Astrocyte (in vitro differentiated cells and primary cell): ENCODE measurements at regions not wholly inside any gene's neighbourhood (a gene's known extent, or its start where the extent isn't known, plus 50 kb on each side); places are given as distances from the start of the nearest gene placed in this dataset.

ENCODE experiments used
- DNase-seq: peaks from one replicate; pipeline ENCODE4 v3.0.0-alpha.2; 2010; ENCODE audit warnings: low read depth
- FAIRE-seq: peaks from 2 replicates; lab custom pipeline; 2011; peaks lifted over from hg19 to GRCh38; lab: Jason Lieb, UNC
- H2AFZ ChIP-seq: 2 replicates; pipeline ENCODE4 v1.6.0; 2012; ENCODE audit warnings: low read depth, low read length, inconsistent platforms
- H3K27ac ChIP-seq: 2 replicates; pipeline ENCODE4 v1.5.1; 2011; ENCODE audit warnings: low read depth, low read length, inconsistent platforms
- H3K27me3 ChIP-seq: 2 replicates; pipeline ENCODE4 v1.6.0; 2011; ENCODE audit warnings: low read length, inconsistent platforms; ENCODE audit not compliant: insufficient read depth
- H3K36me3 ChIP-seq: 2 replicates; pipeline ENCODE4 v1.5.1; 2011; ENCODE audit warnings: low read length, inconsistent platforms; ENCODE audit not compliant: insufficient read depth
- H3K4me1 ChIP-seq: 2 replicates; pipeline ENCODE4 v1.5.1; 2011; ENCODE audit warnings: low read length, inconsistent platforms; ENCODE audit not compliant: insufficient read depth
- H3K4me2 ChIP-seq: 2 replicates; pipeline ENCODE4 v1.6.0; 2012; ENCODE audit warnings: low read length, inconsistent platforms
- H3K4me3 ChIP-seq: 2 replicates; pipeline ENCODE4 v1.5.1; 2011; ENCODE audit warnings: low read depth, mild to moderate bottlenecking, low read length, inconsistent platforms; ENCODE audit not compliant: insufficient read depth
- H3K79me2 ChIP-seq: 2 replicates; pipeline ENCODE4 v1.6.0; 2012; ENCODE audit warnings: mild to moderate bottlenecking, low read length, inconsistent platforms; ENCODE audit not compliant: insufficient read depth
- H3K9ac ChIP-seq: 2 replicates; pipeline ENCODE4 v1.6.0; 2012; ENCODE audit warnings: mild to moderate bottlenecking, low read length, inconsistent platforms
- H3K9me3 ChIP-seq: 2 replicates; pipeline ENCODE4 v1.5.1; 2012; ENCODE audit warnings: low read depth, mild to moderate bottlenecking, low read length, inconsistent platforms; ENCODE audit not compliant: insufficient read depth
- H4K20me1 ChIP-seq: 2 replicates; pipeline ENCODE4 v1.6.0; 2012; ENCODE audit warnings: low read length, inconsistent platforms; ENCODE audit not compliant: insufficient read depth
- H3K27ac Mint-ChIP-seq: one replicate; pipeline ENCODE4 v1.8.0; 2021; ENCODE audit warnings: mild to moderate bottlenecking, mixed read lengths; ENCODE audit not compliant: unreplicated experiment
- H3K27me3 Mint-ChIP-seq: one replicate; pipeline ENCODE4 v1.8.0; 2021; ENCODE audit warnings: low read depth, mixed read lengths; ENCODE audit not compliant: unreplicated experiment
- H3K36me3 Mint-ChIP-seq: one replicate; pipeline ENCODE4 v1.8.0; 2021; ENCODE audit warnings: low read depth, mixed read lengths; ENCODE audit not compliant: unreplicated experiment
- H3K4me1 Mint-ChIP-seq: one replicate; pipeline ENCODE4 v1.8.0; 2021; ENCODE audit warnings: low read depth, mixed read lengths; ENCODE audit not compliant: unreplicated experiment
- H3K4me3 Mint-ChIP-seq: one replicate; pipeline ENCODE4 v1.8.0; 2021; ENCODE audit warnings: mild to moderate bottlenecking, moderate library complexity, mixed read lengths; ENCODE audit not compliant: unreplicated experiment
- H3K9me3 Mint-ChIP-seq: one replicate; pipeline ENCODE4 v1.8.0; 2021; ENCODE audit warnings: mild to moderate bottlenecking, mixed read lengths; ENCODE audit not compliant: unreplicated experiment
- EZH2 ChIP-seq: IDR thresholded peaks from 2 replicates; pipeline ENCODE4 v1.6.1; 2012; ENCODE audit warnings: mild to moderate bottlenecking, low read length, inconsistent platforms; ENCODE audit not compliant: insufficient read depth
- TF ChIP-seq, protein P1 (sequence below): IDR thresholded peaks from 2 replicates; pipeline ENCODE4 v1.5.1; 2011; ENCODE audit warnings: low read depth, mild to moderate bottlenecking, inconsistent platforms, low read length, moderate library complexity; ENCODE audit not compliant: insufficient read depth

DNA sequence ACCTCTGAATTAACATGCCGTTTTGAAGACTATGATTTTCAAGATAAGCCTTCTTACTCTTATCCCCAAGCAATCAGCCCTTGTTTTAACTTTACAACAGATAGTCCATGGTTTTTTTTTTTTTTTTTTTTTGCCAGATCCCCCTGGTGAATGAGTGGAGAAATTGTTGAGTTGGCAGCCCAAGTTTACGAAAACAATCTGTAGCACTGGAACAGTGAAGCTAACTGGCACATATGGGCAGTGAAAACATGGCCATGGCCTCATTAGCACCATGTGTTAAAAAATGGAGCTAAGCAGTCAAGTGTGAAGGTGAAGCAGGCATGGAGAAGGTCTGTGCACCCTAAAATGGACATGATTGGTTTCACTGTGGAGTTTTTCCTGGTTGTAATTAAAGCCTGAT is 812.1 kb upstream of the MIR17HG start:
- Mint-ChIP-seq H3K4me3 (no peak overlapping the region), H3K4me1 (no peaks in the 10 kb centered on the region), H3K36me3 (no peaks in the 10 kb centered on the region), H3K27ac (no peak overlapping the region), H3K9me3 (no peaks in the 10 kb centered on the region), H3K27me3 (no peaks in the 10 kb centered on the region)
- no peak overlapping the region for H3K9ac ChIP-seq
- no peaks in the 10 kb centered on the region for H3K79me2 ChIP-seq
- DNase-seq: no peak
- H3K27ac ChIP-seq: no peak overlapping the region
- no peaks in the 10 kb centered on the region for H3K4me1 ChIP-seq
- no peaks in the 10 kb centered on the region for H4K20me1 ChIP-seq
- no peaks in the 10 kb centered on the region for H3K27me3 ChIP-seq
- H3K9me3 ChIP-seq: no peaks in the 10 kb centered on the region
- no peak overlapping the region for H2AFZ ChIP-seq
- no peaks in the 10 kb centered on the region for H3K36me3 ChIP-seq
- no peak overlapping the region for H3K4me3 ChIP-seq
- no peak for FAIRE-seq
- TF ChIP-seq EZH2: no peak
- TF ChIP-seq, protein P1, sequence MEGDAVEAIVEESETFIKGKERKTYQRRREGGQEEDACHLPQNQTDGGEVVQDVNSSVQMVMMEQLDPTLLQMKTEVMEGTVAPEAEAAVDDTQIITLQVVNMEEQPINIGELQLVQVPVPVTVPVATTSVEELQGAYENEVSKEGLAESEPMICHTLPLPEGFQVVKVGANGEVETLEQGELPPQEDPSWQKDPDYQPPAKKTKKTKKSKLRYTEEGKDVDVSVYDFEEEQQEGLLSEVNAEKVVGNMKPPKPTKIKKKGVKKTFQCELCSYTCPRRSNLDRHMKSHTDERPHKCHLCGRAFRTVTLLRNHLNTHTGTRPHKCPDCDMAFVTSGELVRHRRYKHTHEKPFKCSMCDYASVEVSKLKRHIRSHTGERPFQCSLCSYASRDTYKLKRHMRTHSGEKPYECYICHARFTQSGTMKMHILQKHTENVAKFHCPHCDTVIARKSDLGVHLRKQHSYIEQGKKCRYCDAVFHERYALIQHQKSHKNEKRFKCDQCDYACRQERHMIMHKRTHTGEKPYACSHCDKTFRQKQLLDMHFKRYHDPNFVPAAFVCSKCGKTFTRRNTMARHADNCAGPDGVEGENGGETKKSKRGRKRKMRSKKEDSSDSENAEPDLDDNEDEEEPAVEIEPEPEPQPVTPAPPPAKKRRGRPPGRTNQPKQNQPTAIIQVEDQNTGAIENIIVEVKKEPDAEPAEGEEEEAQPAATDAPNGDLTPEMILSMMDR: no peak
- no peak overlapping the region for H3K4me2 ChIP-seq

DNA sequence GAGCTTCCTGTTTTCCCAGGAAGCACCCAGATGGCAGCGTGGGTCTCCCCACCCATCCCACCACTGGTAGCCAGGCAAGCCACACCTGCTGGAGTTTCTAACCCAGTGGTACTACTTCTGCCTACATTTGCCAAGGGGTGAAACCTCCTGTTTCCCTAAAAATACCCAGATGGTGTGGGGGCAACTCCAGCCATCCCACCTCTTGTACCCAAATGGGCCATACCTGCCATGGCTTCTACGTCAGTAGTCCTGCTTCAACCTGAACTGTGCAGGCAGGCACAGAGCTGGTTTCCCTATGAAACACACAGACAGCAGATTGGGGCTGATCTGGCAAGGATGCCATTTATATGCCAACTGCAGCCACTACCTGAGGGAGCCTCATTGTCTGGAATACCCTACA is 809.4 kb upstream of the MIR17HG start:
- Mint-ChIP-seq H3K27me3 (no peaks in the 10 kb centered on the region), H3K4me3 (no peak overlapping the region), H3K36me3 (no peaks in the 10 kb centered on the region), H3K4me1 (no peaks in the 10 kb centered on the region), H3K27ac (no peak overlapping the region), H3K9me3 (no peaks in the 10 kb centered on the region)
- H3K4me3 ChIP-seq: no peak overlapping the region
- DNase-seq (no peak), FAIRE-seq (no peak)
- no peaks in the 10 kb centered on the region for H3K4me1 ChIP-seq
- H3K9me3 ChIP-seq: no peaks in the 10 kb centered on the region
- no peak overlapping the region for H3K9ac ChIP-seq
- no peak overlapping the region for H2AFZ ChIP-seq
- no peaks in the 10 kb centered on the region for H3K27me3 ChIP-seq
- H3K36me3 ChIP-seq: no peaks in the 10 kb centered on the region
- H4K20me1 ChIP-seq: no peaks in the 10 kb centered on the region
- H3K4me2 ChIP-seq: no peak overlapping the region
- no peak for TF ChIP-seq EZH2
- TF ChIP-seq, protein P1: no peak
- no peak overlapping the region for H3K27ac ChIP-seq
- H3K79me2 ChIP-seq: no peaks in the 10 kb centered on the region

DNA sequence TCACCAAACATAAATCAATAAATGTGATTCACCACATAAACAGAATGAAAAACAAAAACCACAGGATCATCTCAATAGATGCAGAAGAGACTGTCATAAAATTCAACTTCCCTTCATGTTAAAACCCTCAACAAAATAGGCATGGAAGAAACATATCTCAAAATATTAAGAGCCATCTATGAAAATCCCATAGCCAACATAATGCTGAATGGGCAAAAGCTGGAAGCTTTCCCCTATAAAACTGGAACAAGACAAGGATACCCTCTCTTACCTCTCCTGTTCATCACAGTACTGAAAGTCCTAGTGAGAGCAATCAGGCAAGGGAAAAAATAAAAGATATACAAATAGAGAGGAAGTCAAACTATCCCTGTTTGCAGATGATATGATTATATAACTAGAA is 806.1 kb upstream of the MIR17HG start:
- H3K4me3 ChIP-seq: no peak overlapping the region
- Mint-ChIP-seq H3K36me3 (no peaks in the 10 kb centered on the region), H3K27ac (no peak overlapping the region), H3K4me3 (no peak overlapping the region), H3K4me1 (no peaks in the 10 kb centered on the region), H3K27me3 (no peaks in the 10 kb centered on the region), H3K9me3 (peaks cover under 1% of the 10 kb centered on the region)
- no peaks in the 10 kb centered on the region for H3K9me3 ChIP-seq
- H3K27me3 ChIP-seq: no peaks in the 10 kb centered on the region
- H3K79me2 ChIP-seq: no peaks in the 10 kb centered on the region
- H3K4me2 ChIP-seq: no peak overlapping the region
- no peak for DNase-seq
- no peak for TF ChIP-seq EZH2
- TF ChIP-seq, protein P1: no peak
- FAIRE-seq: no peak
- no peak overlapping the region for H3K9ac ChIP-seq
- H2AFZ ChIP-seq: no peak overlapping the region
- H4K20me1 ChIP-seq: no peaks in the 10 kb centered on the region
- no peaks in the 10 kb centered on the region for H3K4me1 ChIP-seq
- H3K36me3 ChIP-seq: no peaks in the 10 kb centered on the region
- no peak overlapping the region for H3K27ac ChIP-seq
